H9 (cell line): ENCODE measurements at regions not wholly inside any gene's neighbourhood (a gene's known extent, or its start where the extent isn't known, plus 50 kb on each side); places are given as distances from the start of the nearest gene placed in this dataset.

Source experiments
- DNase-seq: peaks from one replicate; pipeline ENCODE4 v3.0.0-alpha.2; 2017
- H2AFZ ChIP-seq: one replicate; pipeline ENCODE4 v1.6.1; 2013; ENCODE audit warnings: mild to moderate bottlenecking, low read length, control low read depth, moderate library complexity
- H2AK5ac ChIP-seq: 2 replicates; pipeline ENCODE4 v1.6.1; 2013; ENCODE audit warnings: low read length, control low read depth, mixed read lengths; ENCODE audit not compliant: insufficient read length
- H2BK120ac ChIP-seq: one replicate; pipeline ENCODE4 v1.6.1; 2013; ENCODE audit warnings: low read depth, mild to moderate bottlenecking, low read length, control low read depth, inconsistent platforms; ENCODE audit not compliant: poor library complexity, severe bottlenecking
- H2BK12ac ChIP-seq: 2 replicates; pipeline ENCODE4 v1.6.1; 2013; ENCODE audit warnings: low read length, control low read depth, mixed read lengths, low read depth; ENCODE audit not compliant: insufficient read length
- H2BK15ac ChIP-seq: 2 replicates; pipeline ENCODE4 v1.6.1; 2013; ENCODE audit warnings: low read depth, low read length, control low read depth
- H2BK20ac ChIP-seq: one replicate; pipeline ENCODE4 v1.6.1; 2013; ENCODE audit warnings: low read depth, mild to moderate bottlenecking, low read length, control low read depth, inconsistent platforms; ENCODE audit not compliant: poor library complexity, severe bottlenecking
- H2BK5ac ChIP-seq: 2 replicates; pipeline ENCODE4 v1.6.1; 2013; ENCODE audit warnings: low read length, control low read depth, mixed read lengths; ENCODE audit not compliant: insufficient read length
- H3K14ac ChIP-seq: 2 replicates; pipeline ENCODE4 v1.6.1; 2013; ENCODE audit warnings: low read length, control low read depth; ENCODE audit not compliant: insufficient read depth
- H3K18ac ChIP-seq: 2 replicates; pipeline ENCODE4 v1.6.1; 2013; ENCODE audit warnings: low read depth, mild to moderate bottlenecking, mixed read lengths, low read length, control low read depth; ENCODE audit not compliant: insufficient read length
- H3K23ac ChIP-seq: 2 replicates; pipeline ENCODE4 v1.6.1; 2013; ENCODE audit warnings: low read length, control low read depth, mixed read lengths, low read depth; ENCODE audit not compliant: insufficient read length
- H3K23me2 ChIP-seq: 2 replicates; pipeline ENCODE4 v1.6.1; 2013; ENCODE audit warnings: low read depth, mild to moderate bottlenecking, mixed read lengths, low read length, control low read depth; ENCODE audit not compliant: insufficient read length, poor library complexity, severe bottlenecking
- H3K27ac ChIP-seq: 2 replicates; pipeline ENCODE4 v1.5.1; 2013; ENCODE audit warnings: low read length, control low read depth, mixed read lengths, low read depth; ENCODE audit not compliant: insufficient read length
- H3K27me3 ChIP-seq: 2 replicates; pipeline ENCODE4 v1.6.1; 2013; ENCODE audit warnings: low read length, control low read depth, inconsistent platforms; ENCODE audit not compliant: insufficient read depth
- H3K4ac ChIP-seq: 2 replicates; pipeline ENCODE4 v1.6.1; 2013; ENCODE audit warnings: low read depth, mild to moderate bottlenecking, control low read depth, inconsistent platforms, low read length, moderate library complexity
- H3K4me1 ChIP-seq: 2 replicates; pipeline ENCODE4 v1.6.1; 2013; ENCODE audit warnings: low read length, control low read depth, inconsistent platforms; ENCODE audit not compliant: insufficient read depth
- H3K4me2 ChIP-seq: 2 replicates; pipeline ENCODE4 v1.6.1; 2013; ENCODE audit warnings: low read length, control low read depth, mixed read lengths; ENCODE audit not compliant: insufficient read length, insufficient read depth
- H3K56ac ChIP-seq: 2 replicates; pipeline ENCODE4 v1.6.1; 2013; ENCODE audit warnings: low read depth, mild to moderate bottlenecking, mixed read lengths, low read length, control low read depth; ENCODE audit not compliant: insufficient read length
- H3K79me1 ChIP-seq: 2 replicates; pipeline ENCODE4 v1.6.1; 2013; ENCODE audit warnings: low read depth, mild to moderate bottlenecking, moderate library complexity, low read length, control low read depth, inconsistent platforms; ENCODE audit not compliant: insufficient read depth, poor library complexity, severe bottlenecking
- H3K79me2 ChIP-seq: 2 replicates; pipeline ENCODE4 v1.6.1; 2013; ENCODE audit warnings: low read length, control low read depth, inconsistent platforms; ENCODE audit not compliant: insufficient read depth
- H3K9ac ChIP-seq: 2 replicates; pipeline ENCODE4 v1.6.1; 2013; ENCODE audit warnings: low read length, control low read depth, mixed read lengths; ENCODE audit not compliant: insufficient read length; ENCODE audit errors: extremely low read depth
- H3K9me3 ChIP-seq: one replicate; pipeline ENCODE4 v1.6.1; 2013; ENCODE audit warnings: low read depth, low read length, inconsistent platforms; ENCODE audit not compliant: control insufficient read depth
- H3T11ph ChIP-seq: one replicate; pipeline ENCODE4 v1.6.1; 2013; ENCODE audit warnings: mild to moderate bottlenecking, low read length, control low read depth, inconsistent platforms
- H4K20me1 ChIP-seq: one replicate; pipeline ENCODE4 v1.6.1; 2013; ENCODE audit not compliant: control insufficient read depth, insufficient read length, insufficient read depth
- H4K5ac ChIP-seq: 2 replicates; pipeline ENCODE4 v1.6.1; 2013; ENCODE audit warnings: low read depth, mild to moderate bottlenecking, mixed read lengths, low read length, control low read depth; ENCODE audit not compliant: insufficient read length
- H4K8ac ChIP-seq: replicated peaks from 2 replicates; pipeline ENCODE4 v1.6.1; 2013; ENCODE audit warnings: low read length, control low read depth, mixed read lengths, low read depth; ENCODE audit not compliant: insufficient read length
- H4K91ac ChIP-seq: 2 replicates; pipeline ENCODE4 v1.6.1; 2013; ENCODE audit warnings: low read depth, mild to moderate bottlenecking, moderate library complexity, mixed read lengths, low read length, control low read depth; ENCODE audit not compliant: insufficient read length
- H3K27ac Mint-ChIP-seq, 3 experiments: 2 replicates in 2 of 3; 3 replicates in 1 of 3; pipeline ENCODE4 v1.8.0; 2020 to 2021; ENCODE audit warnings: mixed read lengths in 3 of 3, mild to moderate bottlenecking in 1 of 3, moderate library complexity in 1 of 3
- H3K27me3 Mint-ChIP-seq: 2 replicates; pipeline ENCODE4 v1.8.0; 2021; ENCODE audit warnings: low read depth, mild to moderate bottlenecking, moderate library complexity, mixed read lengths
- H3K36me3 Mint-ChIP-seq, 3 experiments: 2 replicates in 2 of 3; 3 replicates in 1 of 3; pipeline ENCODE4 v1.8.0; 2020 to 2021; ENCODE audit warnings: low read depth in 3 of 3, mixed read lengths in 3 of 3; ENCODE audit not compliant: insufficient read depth in 1 of 3
- H3K4me1 Mint-ChIP-seq, 2 experiments: 2 replicates each; pipeline ENCODE4 v1.8.0; 2020; ENCODE audit warnings: mixed read lengths in 2 of 2
- H3K4me3 Mint-ChIP-seq, 2 experiments: 2 replicates in 1 of 2; 3 replicates in 1 of 2; pipeline ENCODE4 v1.8.0; 2020 to 2021; ENCODE audit warnings: mild to moderate bottlenecking in 2 of 2, mixed read lengths in 2 of 2, moderate library complexity in 1 of 2
- H3K9me3 Mint-ChIP-seq, 2 experiments: 2 replicates in 1 of 2; 3 replicates in 1 of 2; pipeline ENCODE4 v1.8.0; 2020; ENCODE audit warnings: mild to moderate bottlenecking in 2 of 2, mixed read lengths in 2 of 2, moderate library complexity in 1 of 2
- WGBS: extraction: QIAGEN DNeasy Blood & Tissue Kit; methylation state at CpG from one replicate; pipeline ENCODE4 v1.1.7; 2013; ENCODE audit warnings: missing lambda C conversion rate, low lambda C conversion rate, mixed read lengths; ENCODE audit not compliant: insufficient read length; ENCODE audit errors: extremely low coverage; 5-methylcytosine and 5-hydroxymethylcytosine counted together
- TF ChIP-seq, protein P1 (sequence below): fragments of 200-600 bp; sonication (generic); conservative IDR thresholded peaks from 3 replicates; pipeline ENCODE4 v1.8.0; 2021; ENCODE audit warnings: antibody characterized with exemption, mild to moderate bottlenecking

DNA sequence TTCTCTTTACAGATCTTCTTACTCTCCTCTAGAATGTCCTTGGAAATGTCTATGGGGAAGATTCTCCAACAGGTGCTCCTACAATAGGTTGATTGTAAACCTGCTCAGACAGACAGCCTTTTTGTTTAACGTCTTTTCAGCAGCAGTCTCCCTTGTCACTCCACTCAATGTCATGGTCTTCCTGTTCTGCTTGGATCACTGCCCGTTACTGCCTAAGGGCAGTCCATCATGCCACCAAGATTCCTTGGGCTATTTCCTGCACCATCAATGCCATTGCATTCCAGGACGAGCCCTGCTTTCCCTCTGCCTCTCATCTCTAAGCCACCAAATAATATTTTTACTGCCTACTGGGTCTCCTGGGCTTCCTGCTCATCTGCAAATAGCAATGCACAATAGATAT, 97.4 kb upstream of the GALNT5 start:
- no peaks in the 10 kb centered on the region for H3K36me3 Mint-ChIP-seq
- H4K5ac ChIP-seq, result no peak overlapping the region

More for the DNA sequence above, 97.4 kb upstream of the GALNT5 start:
- H2BK15ac ChIP-seq, result no peak overlapping the region
- no peak overlapping the region for H2AFZ ChIP-seq
- no peak overlapping the region for H3K56ac ChIP-seq
- H4K8ac ChIP-seq, result no peak overlapping the region
- no peak overlapping the region for H3K4me2 ChIP-seq
- TF ChIP-seq, protein P1, sequence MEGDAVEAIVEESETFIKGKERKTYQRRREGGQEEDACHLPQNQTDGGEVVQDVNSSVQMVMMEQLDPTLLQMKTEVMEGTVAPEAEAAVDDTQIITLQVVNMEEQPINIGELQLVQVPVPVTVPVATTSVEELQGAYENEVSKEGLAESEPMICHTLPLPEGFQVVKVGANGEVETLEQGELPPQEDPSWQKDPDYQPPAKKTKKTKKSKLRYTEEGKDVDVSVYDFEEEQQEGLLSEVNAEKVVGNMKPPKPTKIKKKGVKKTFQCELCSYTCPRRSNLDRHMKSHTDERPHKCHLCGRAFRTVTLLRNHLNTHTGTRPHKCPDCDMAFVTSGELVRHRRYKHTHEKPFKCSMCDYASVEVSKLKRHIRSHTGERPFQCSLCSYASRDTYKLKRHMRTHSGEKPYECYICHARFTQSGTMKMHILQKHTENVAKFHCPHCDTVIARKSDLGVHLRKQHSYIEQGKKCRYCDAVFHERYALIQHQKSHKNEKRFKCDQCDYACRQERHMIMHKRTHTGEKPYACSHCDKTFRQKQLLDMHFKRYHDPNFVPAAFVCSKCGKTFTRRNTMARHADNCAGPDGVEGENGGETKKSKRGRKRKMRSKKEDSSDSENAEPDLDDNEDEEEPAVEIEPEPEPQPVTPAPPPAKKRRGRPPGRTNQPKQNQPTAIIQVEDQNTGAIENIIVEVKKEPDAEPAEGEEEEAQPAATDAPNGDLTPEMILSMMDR, result no peak
- no peak overlapping the region for H2BK20ac ChIP-seq
- H3K4me1 ChIP-seq, result no peaks in the 10 kb centered on the region
- Mint-ChIP-seq H3K4me1 (no peaks in the 10 kb centered on the region), H3K4me3 (no peak overlapping the region), H3K9me3 (peaks cover 0 to 2% of the 10 kb centered on the region in 2 experiments; a peak in 1 of 5 replicates), H3K27ac (no peak overlapping the region), H3K27me3 (no peaks in the 10 kb centered on the region)
- no peaks in the 10 kb centered on the region for H3K23me2 ChIP-seq
- no peak overlapping the region for H3K27ac ChIP-seq
- no peaks in the 10 kb centered on the region for H3K79me1 ChIP-seq
- H2BK12ac ChIP-seq, result no peak overlapping the region
- H2BK5ac ChIP-seq, result no peak overlapping the region
- no peak overlapping the region for H3K23ac ChIP-seq
- no peaks in the 10 kb centered on the region for H3K27me3 ChIP-seq
- no peak overlapping the region for H3K18ac ChIP-seq
- H3K9me3 ChIP-seq, result no peaks in the 10 kb centered on the region
- H3K9ac ChIP-seq, result no peak overlapping the region
- no peak overlapping the region for H3K4ac ChIP-seq
- no peak for DNase-seq
- H2BK120ac ChIP-seq, result peak overlapping the region; percentile 44
- H2AK5ac ChIP-seq, result no peak overlapping the region
- H3K79me2 ChIP-seq, result no peaks in the 10 kb centered on the region
- no peak overlapping the region for H3T11ph ChIP-seq
- no CpG with 5 or more reads among the region's 3 CpGs for WGBS
- no peak overlapping the region for H3K14ac ChIP-seq
- H4K20me1 ChIP-seq, result no peaks in the 10 kb centered on the region
- no peak overlapping the region for H4K91ac ChIP-seq
